ENCODE measurements at regions not wholly inside any gene's neighbourhood (a gene's known extent, or its start where the extent isn't known, plus 50 kb on each side); places are given as distances from the start of the nearest gene placed in this dataset.

DNA sequence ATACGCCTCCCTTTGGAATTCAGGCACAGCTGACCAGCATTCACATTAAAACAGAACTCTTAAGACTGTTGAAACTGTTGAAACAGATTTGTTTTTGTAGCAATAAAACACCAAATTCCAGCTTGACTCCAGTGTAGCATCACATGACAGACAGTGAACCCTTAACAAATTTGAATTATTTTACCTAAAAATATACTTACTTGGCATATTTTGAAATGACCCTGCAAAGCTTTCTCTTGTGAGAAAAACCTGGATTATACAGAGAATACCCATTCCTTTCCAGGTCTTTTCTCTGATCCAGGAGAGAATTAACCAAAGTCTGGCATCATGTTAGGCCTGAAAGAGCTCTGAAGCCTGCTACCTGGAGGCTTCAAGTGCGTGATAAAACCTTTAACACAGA, 410.3 kb downstream of the FOXG1 start:
- TF ChIP-seq POLR2A (IDR thresholded peaks at IDR 0.05; ENCODE audit: low read length) (no peak), SMC3 (IDR thresholded peaks at IDR 0.05) (no peak), BHLHE40 (IDR thresholded peaks at IDR 0.05; ENCODE audit: low read depth, low read length) (no peak), EP300 (IDR thresholded peaks at IDR 0.05) (no peak), ZSCAN20 (CRISPR knock-in tag; IDR thresholded peaks at IDR 0.05) (no peak), NPAS2 (CRISPR knock-in tag; IDR thresholded peaks at IDR 0.05; ENCODE audit: borderline replicate concordance) (no peak), RFX5 (IDR thresholded peaks at IDR 0.05) (no peak)
- TF ChIP-seq, protein P1, sequence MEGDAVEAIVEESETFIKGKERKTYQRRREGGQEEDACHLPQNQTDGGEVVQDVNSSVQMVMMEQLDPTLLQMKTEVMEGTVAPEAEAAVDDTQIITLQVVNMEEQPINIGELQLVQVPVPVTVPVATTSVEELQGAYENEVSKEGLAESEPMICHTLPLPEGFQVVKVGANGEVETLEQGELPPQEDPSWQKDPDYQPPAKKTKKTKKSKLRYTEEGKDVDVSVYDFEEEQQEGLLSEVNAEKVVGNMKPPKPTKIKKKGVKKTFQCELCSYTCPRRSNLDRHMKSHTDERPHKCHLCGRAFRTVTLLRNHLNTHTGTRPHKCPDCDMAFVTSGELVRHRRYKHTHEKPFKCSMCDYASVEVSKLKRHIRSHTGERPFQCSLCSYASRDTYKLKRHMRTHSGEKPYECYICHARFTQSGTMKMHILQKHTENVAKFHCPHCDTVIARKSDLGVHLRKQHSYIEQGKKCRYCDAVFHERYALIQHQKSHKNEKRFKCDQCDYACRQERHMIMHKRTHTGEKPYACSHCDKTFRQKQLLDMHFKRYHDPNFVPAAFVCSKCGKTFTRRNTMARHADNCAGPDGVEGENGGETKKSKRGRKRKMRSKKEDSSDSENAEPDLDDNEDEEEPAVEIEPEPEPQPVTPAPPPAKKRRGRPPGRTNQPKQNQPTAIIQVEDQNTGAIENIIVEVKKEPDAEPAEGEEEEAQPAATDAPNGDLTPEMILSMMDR (IDR thresholded peaks at IDR 0.05), result no peak
- TF ChIP-seq, protein P2, sequence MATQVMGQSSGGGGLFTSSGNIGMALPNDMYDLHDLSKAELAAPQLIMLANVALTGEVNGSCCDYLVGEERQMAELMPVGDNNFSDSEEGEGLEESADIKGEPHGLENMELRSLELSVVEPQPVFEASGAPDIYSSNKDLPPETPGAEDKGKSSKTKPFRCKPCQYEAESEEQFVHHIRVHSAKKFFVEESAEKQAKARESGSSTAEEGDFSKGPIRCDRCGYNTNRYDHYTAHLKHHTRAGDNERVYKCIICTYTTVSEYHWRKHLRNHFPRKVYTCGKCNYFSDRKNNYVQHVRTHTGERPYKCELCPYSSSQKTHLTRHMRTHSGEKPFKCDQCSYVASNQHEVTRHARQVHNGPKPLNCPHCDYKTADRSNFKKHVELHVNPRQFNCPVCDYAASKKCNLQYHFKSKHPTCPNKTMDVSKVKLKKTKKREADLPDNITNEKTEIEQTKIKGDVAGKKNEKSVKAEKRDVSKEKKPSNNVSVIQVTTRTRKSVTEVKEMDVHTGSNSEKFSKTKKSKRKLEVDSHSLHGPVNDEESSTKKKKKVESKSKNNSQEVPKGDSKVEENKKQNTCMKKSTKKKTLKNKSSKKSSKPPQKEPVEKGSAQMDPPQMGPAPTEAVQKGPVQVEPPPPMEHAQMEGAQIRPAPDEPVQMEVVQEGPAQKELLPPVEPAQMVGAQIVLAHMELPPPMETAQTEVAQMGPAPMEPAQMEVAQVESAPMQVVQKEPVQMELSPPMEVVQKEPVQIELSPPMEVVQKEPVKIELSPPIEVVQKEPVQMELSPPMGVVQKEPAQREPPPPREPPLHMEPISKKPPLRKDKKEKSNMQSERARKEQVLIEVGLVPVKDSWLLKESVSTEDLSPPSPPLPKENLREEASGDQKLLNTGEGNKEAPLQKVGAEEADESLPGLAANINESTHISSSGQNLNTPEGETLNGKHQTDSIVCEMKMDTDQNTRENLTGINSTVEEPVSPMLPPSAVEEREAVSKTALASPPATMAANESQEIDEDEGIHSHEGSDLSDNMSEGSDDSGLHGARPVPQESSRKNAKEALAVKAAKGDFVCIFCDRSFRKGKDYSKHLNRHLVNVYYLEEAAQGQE (IDR thresholded peaks at IDR 0.05), result no peak
- TF ChIP-seq, protein P3, sequence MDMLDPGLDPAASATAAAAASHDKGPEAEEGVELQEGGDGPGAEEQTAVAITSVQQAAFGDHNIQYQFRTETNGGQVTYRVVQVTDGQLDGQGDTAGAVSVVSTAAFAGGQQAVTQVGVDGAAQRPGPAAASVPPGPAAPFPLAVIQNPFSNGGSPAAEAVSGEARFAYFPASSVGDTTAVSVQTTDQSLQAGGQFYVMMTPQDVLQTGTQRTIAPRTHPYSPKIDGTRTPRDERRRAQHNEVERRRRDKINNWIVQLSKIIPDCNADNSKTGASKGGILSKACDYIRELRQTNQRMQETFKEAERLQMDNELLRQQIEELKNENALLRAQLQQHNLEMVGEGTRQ (IDR thresholded peaks at IDR 0.05), result no peak
- TF ChIP-seq, protein P4, sequence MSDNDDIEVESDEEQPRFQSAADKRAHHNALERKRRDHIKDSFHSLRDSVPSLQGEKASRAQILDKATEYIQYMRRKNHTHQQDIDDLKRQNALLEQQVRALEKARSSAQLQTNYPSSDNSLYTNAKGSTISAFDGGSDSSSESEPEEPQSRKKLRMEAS (IDR thresholded peaks at IDR 0.05), result no peak

All from A549 (cell line).